H9 (cell line): ENCODE measurements at regions not wholly inside any gene's neighbourhood (a gene's known extent, or its start where the extent isn't known, plus 50 kb on each side); places are given as distances from the start of the nearest gene placed in this dataset.

ENCODE experiments used
- DNase-seq: peaks from one replicate; pipeline ENCODE4 v3.0.0-alpha.2; 2017
- H2AFZ ChIP-seq: one replicate; pipeline ENCODE4 v1.6.1; 2013; ENCODE audit warnings: mild to moderate bottlenecking, low read length, control low read depth, moderate library complexity
- H2AK5ac ChIP-seq: 2 replicates; pipeline ENCODE4 v1.6.1; 2013; ENCODE audit warnings: low read length, control low read depth, mixed read lengths; ENCODE audit not compliant: insufficient read length
- H2BK120ac ChIP-seq: one replicate; pipeline ENCODE4 v1.6.1; 2013; ENCODE audit warnings: low read depth, mild to moderate bottlenecking, low read length, control low read depth, inconsistent platforms; ENCODE audit not compliant: poor library complexity, severe bottlenecking
- H2BK12ac ChIP-seq: 2 replicates; pipeline ENCODE4 v1.6.1; 2013; ENCODE audit warnings: low read length, control low read depth, mixed read lengths, low read depth; ENCODE audit not compliant: insufficient read length
- H2BK15ac ChIP-seq: 2 replicates; pipeline ENCODE4 v1.6.1; 2013; ENCODE audit warnings: low read depth, low read length, control low read depth
- H2BK20ac ChIP-seq: one replicate; pipeline ENCODE4 v1.6.1; 2013; ENCODE audit warnings: low read depth, mild to moderate bottlenecking, low read length, control low read depth, inconsistent platforms; ENCODE audit not compliant: poor library complexity, severe bottlenecking
- H2BK5ac ChIP-seq: 2 replicates; pipeline ENCODE4 v1.6.1; 2013; ENCODE audit warnings: low read length, control low read depth, mixed read lengths; ENCODE audit not compliant: insufficient read length
- H3K14ac ChIP-seq: 2 replicates; pipeline ENCODE4 v1.6.1; 2013; ENCODE audit warnings: low read length, control low read depth; ENCODE audit not compliant: insufficient read depth
- H3K18ac ChIP-seq: 2 replicates; pipeline ENCODE4 v1.6.1; 2013; ENCODE audit warnings: low read depth, mild to moderate bottlenecking, mixed read lengths, low read length, control low read depth; ENCODE audit not compliant: insufficient read length
- H3K23ac ChIP-seq: 2 replicates; pipeline ENCODE4 v1.6.1; 2013; ENCODE audit warnings: low read length, control low read depth, mixed read lengths, low read depth; ENCODE audit not compliant: insufficient read length
- H3K23me2 ChIP-seq: 2 replicates; pipeline ENCODE4 v1.6.1; 2013; ENCODE audit warnings: low read depth, mild to moderate bottlenecking, mixed read lengths, low read length, control low read depth; ENCODE audit not compliant: insufficient read length, poor library complexity, severe bottlenecking
- H3K27ac ChIP-seq: 2 replicates; pipeline ENCODE4 v1.5.1; 2013; ENCODE audit warnings: low read length, control low read depth, mixed read lengths, low read depth; ENCODE audit not compliant: insufficient read length
- H3K27me3 ChIP-seq: 2 replicates; pipeline ENCODE4 v1.6.1; 2013; ENCODE audit warnings: low read length, control low read depth, inconsistent platforms; ENCODE audit not compliant: insufficient read depth
- H3K4ac ChIP-seq: 2 replicates; pipeline ENCODE4 v1.6.1; 2013; ENCODE audit warnings: low read depth, mild to moderate bottlenecking, control low read depth, inconsistent platforms, low read length, moderate library complexity
- H3K4me1 ChIP-seq: 2 replicates; pipeline ENCODE4 v1.6.1; 2013; ENCODE audit warnings: low read length, control low read depth, inconsistent platforms; ENCODE audit not compliant: insufficient read depth
- H3K4me2 ChIP-seq: 2 replicates; pipeline ENCODE4 v1.6.1; 2013; ENCODE audit warnings: low read length, control low read depth, mixed read lengths; ENCODE audit not compliant: insufficient read length, insufficient read depth
- H3K56ac ChIP-seq: 2 replicates; pipeline ENCODE4 v1.6.1; 2013; ENCODE audit warnings: low read depth, mild to moderate bottlenecking, mixed read lengths, low read length, control low read depth; ENCODE audit not compliant: insufficient read length
- H3K79me1 ChIP-seq: 2 replicates; pipeline ENCODE4 v1.6.1; 2013; ENCODE audit warnings: low read depth, mild to moderate bottlenecking, moderate library complexity, low read length, control low read depth, inconsistent platforms; ENCODE audit not compliant: insufficient read depth, poor library complexity, severe bottlenecking
- H3K79me2 ChIP-seq: 2 replicates; pipeline ENCODE4 v1.6.1; 2013; ENCODE audit warnings: low read length, control low read depth, inconsistent platforms; ENCODE audit not compliant: insufficient read depth
- H3K9ac ChIP-seq: 2 replicates; pipeline ENCODE4 v1.6.1; 2013; ENCODE audit warnings: low read length, control low read depth, mixed read lengths; ENCODE audit not compliant: insufficient read length; ENCODE audit errors: extremely low read depth
- H3K9me3 ChIP-seq: one replicate; pipeline ENCODE4 v1.6.1; 2013; ENCODE audit warnings: low read depth, low read length, inconsistent platforms; ENCODE audit not compliant: control insufficient read depth
- H3T11ph ChIP-seq: one replicate; pipeline ENCODE4 v1.6.1; 2013; ENCODE audit warnings: mild to moderate bottlenecking, low read length, control low read depth, inconsistent platforms
- H4K20me1 ChIP-seq: one replicate; pipeline ENCODE4 v1.6.1; 2013; ENCODE audit not compliant: control insufficient read depth, insufficient read length, insufficient read depth
- H4K5ac ChIP-seq: 2 replicates; pipeline ENCODE4 v1.6.1; 2013; ENCODE audit warnings: low read depth, mild to moderate bottlenecking, mixed read lengths, low read length, control low read depth; ENCODE audit not compliant: insufficient read length
- H4K8ac ChIP-seq: replicated peaks from 2 replicates; pipeline ENCODE4 v1.6.1; 2013; ENCODE audit warnings: low read length, control low read depth, mixed read lengths, low read depth; ENCODE audit not compliant: insufficient read length
- H4K91ac ChIP-seq: 2 replicates; pipeline ENCODE4 v1.6.1; 2013; ENCODE audit warnings: low read depth, mild to moderate bottlenecking, moderate library complexity, mixed read lengths, low read length, control low read depth; ENCODE audit not compliant: insufficient read length
- H3K27ac Mint-ChIP-seq, 3 experiments: 2 replicates in 2 of 3; 3 replicates in 1 of 3; pipeline ENCODE4 v1.8.0; 2020 to 2021; ENCODE audit warnings: mixed read lengths in 3 of 3, mild to moderate bottlenecking in 1 of 3, moderate library complexity in 1 of 3
- H3K27me3 Mint-ChIP-seq: 2 replicates; pipeline ENCODE4 v1.8.0; 2021; ENCODE audit warnings: low read depth, mild to moderate bottlenecking, moderate library complexity, mixed read lengths
- H3K36me3 Mint-ChIP-seq, 3 experiments: 2 replicates in 2 of 3; 3 replicates in 1 of 3; pipeline ENCODE4 v1.8.0; 2020 to 2021; ENCODE audit warnings: low read depth in 3 of 3, mixed read lengths in 3 of 3; ENCODE audit not compliant: insufficient read depth in 1 of 3
- H3K4me1 Mint-ChIP-seq, 2 experiments: 2 replicates each; pipeline ENCODE4 v1.8.0; 2020; ENCODE audit warnings: mixed read lengths in 2 of 2
- H3K4me3 Mint-ChIP-seq, 2 experiments: 2 replicates in 1 of 2; 3 replicates in 1 of 2; pipeline ENCODE4 v1.8.0; 2020 to 2021; ENCODE audit warnings: mild to moderate bottlenecking in 2 of 2, mixed read lengths in 2 of 2, moderate library complexity in 1 of 2
- H3K9me3 Mint-ChIP-seq, 2 experiments: 2 replicates in 1 of 2; 3 replicates in 1 of 2; pipeline ENCODE4 v1.8.0; 2020; ENCODE audit warnings: mild to moderate bottlenecking in 2 of 2, mixed read lengths in 2 of 2, moderate library complexity in 1 of 2
- CTCF ChIP-seq: fragments of 200-600 bp; sonication (generic); conservative IDR thresholded peaks from 3 replicates; pipeline ENCODE4 v1.8.0; 2021; ENCODE audit warnings: antibody characterized with exemption, mild to moderate bottlenecking
- WGBS: extraction: QIAGEN DNeasy Blood & Tissue Kit; methylation state at CpG from one replicate; pipeline ENCODE4 v1.1.7; 2013; ENCODE audit warnings: missing lambda C conversion rate, low lambda C conversion rate, mixed read lengths; ENCODE audit not compliant: insufficient read length; ENCODE audit errors: extremely low coverage; 5-methylcytosine and 5-hydroxymethylcytosine counted together

DNA sequence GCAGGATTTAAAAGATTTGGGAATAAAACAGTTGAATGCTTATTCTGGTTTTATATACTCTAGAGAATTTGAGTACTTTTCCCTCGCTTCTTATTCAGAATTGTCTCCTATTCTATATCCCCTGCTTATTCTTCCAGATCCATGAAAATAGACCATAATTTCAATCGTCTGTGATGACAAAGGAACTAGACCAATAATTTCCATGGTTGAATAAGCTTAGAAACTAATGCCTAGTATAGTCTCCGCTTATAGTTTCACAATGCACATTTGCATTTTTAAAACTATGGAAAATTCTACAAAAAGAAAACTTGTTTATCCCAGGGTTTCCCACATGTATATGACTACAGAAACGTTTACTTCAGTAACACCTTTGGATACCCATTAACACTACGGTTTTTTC is 247.4 kb upstream of the NR5A2 start:
- no peak overlapping the region for H2AK5ac ChIP-seq
- H3K9me3 ChIP-seq, result no peaks in the 10 kb centered on the region
- no peaks in the 10 kb centered on the region; the same call in 1 of the 2 replicates for H3K4me1 ChIP-seq
- Mint-ChIP-seq H3K4me1 (peaks cover 3 to 13% of the 10 kb centered on the region in 2 experiments), H3K4me3 (no peak overlapping the region), H3K36me3 (no peaks in the 10 kb centered on the region; a peak in 1 of 7 replicates), H3K9me3 (no peaks in the 10 kb centered on the region; a peak in 2 of 5 replicates), H3K27me3 (no peaks in the 10 kb centered on the region), H3K27ac (no peak overlapping the region)
- H3K4me2 ChIP-seq, result no peak overlapping the region
- no peak overlapping the region for H4K91ac ChIP-seq
- no peak overlapping the region for H2BK15ac ChIP-seq
- H4K5ac ChIP-seq, result no peak overlapping the region
- TF ChIP-seq CTCF, result no peak
- no peak overlapping the region for H3K14ac ChIP-seq
- H3K23me2 ChIP-seq, result no peaks in the 10 kb centered on the region
- no peaks in the 10 kb centered on the region for H3K27me3 ChIP-seq
- H3K56ac ChIP-seq, result no peak overlapping the region
- H3K79me1 ChIP-seq, result no peaks in the 10 kb centered on the region
- no peak overlapping the region for H2BK12ac ChIP-seq
- WGBS, result no CpG with 5 or more reads among the region's 5 CpGs
- no peak overlapping the region for H3K18ac ChIP-seq
- H2BK120ac ChIP-seq, result no peak overlapping the region
- no peak overlapping the region for H3K27ac ChIP-seq
- H3K79me2 ChIP-seq, result no peaks in the 10 kb centered on the region
- H3K9ac ChIP-seq, result no peak overlapping the region
- H2AFZ ChIP-seq, result no peak overlapping the region
- no peak overlapping the region for H4K8ac ChIP-seq
- no peak overlapping the region for H2BK5ac ChIP-seq
- H4K20me1 ChIP-seq, result no peaks in the 10 kb centered on the region
- H3K4ac ChIP-seq, result no peak overlapping the region
- H3K23ac ChIP-seq, result no peak overlapping the region
- H3T11ph ChIP-seq, result no peak overlapping the region
- no peak overlapping the region for H2BK20ac ChIP-seq
- DNase-seq, result no peak
